Renal cortical epithelial cell (primary cell): ENCODE measurements at regions not wholly inside any gene's neighbourhood (a gene's known extent, or its start where the extent isn't known, plus 50 kb on each side); places are given as distances from the start of the nearest gene placed in this dataset.
"Not testable (repeated sequence)": the region's sequence is repeated elsewhere in the genome, so short reads cannot be mapped to it uniquely, and the experiment has no call there.

Source experiments
- DNase-seq: peaks from one replicate; pipeline ENCODE4 v3.0.0-alpha.2; 2011; ENCODE audit warnings: low read depth

GRCh38 chr13:38283346-38283745, 66.3 kb upstream of the UFM1 start:
- DNase-seq: no peak

GRCh38 chr13:38265132-38265497, 84.5 kb upstream of the UFM1 start:
- peak; percentile 40 for DNase-seq

GRCh38 chr13:38264363-38265131, 85.1 kb upstream of the UFM1 start:
- no peak for DNase-seq

- no peak for DNase-seq
Measured at GRCh38 chr13:38262211-38262610, 87.4 kb upstream of the UFM1 start.

GRCh38 chr13:38255600-38255999, 94.1 kb upstream of the UFM1 start:
- DNase-seq: no peak

GRCh38 chr13:38239874-38240273, 109.8 kb upstream of the UFM1 start:
- DNase-seq: no peak

GRCh38 chr13:38228322-38228721, 121.3 kb upstream of the UFM1 start:
- no peak for DNase-seq

- no peak for DNase-seq
Measured at GRCh38 chr13:38226496-38226895, 123.2 kb upstream of the UFM1 start.

GRCh38 chr13:38223089-38223488, 126.6 kb upstream of the UFM1 start:
- DNase-seq: peak; percentile 10

GRCh38 chr13:38221120-38221519, 128.5 kb upstream of the UFM1 start:
- not testable (repeated sequence) for DNase-seq

- no peak for DNase-seq
Measured at GRCh38 chr13:38216181-38216580, 133.5 kb upstream of the UFM1 start.

- no peak for DNase-seq
Measured at GRCh38 chr13:38213314-38213713, 136.3 kb upstream of the UFM1 start.

- DNase-seq: no peak
Measured at GRCh38 chr13:38210928-38211596, 138.6 kb upstream of the UFM1 start.

GRCh38 chr13:38204556-38204955, 145.1 kb upstream of the UFM1 start:
- no peak for DNase-seq

GRCh38 chr13:38202740-38203139, 146.9 kb upstream of the UFM1 start:
- peak; percentile 58 for DNase-seq

GRCh38 chr13:38191016-38191415, 158.6 kb upstream of the UFM1 start:
- no peak for DNase-seq

- no peak for DNase-seq
Measured at GRCh38 chr13:38180670-38181069, 169.0 kb upstream of the UFM1 start.

GRCh38 chr13:38180126-38180525, 169.5 kb upstream of the UFM1 start:
- no peak for DNase-seq

- DNase-seq: no peak
Measured at GRCh38 chr13:38176664-38177063, 173.0 kb upstream of the UFM1 start.

- no peak for DNase-seq
Measured at GRCh38 chr13:38173403-38173802, 176.2 kb upstream of the UFM1 start.

- DNase-seq: no peak
Measured at GRCh38 chr13:38167164-38167822, 182.4 kb upstream of the UFM1 start.

- peak; percentile 42 for DNase-seq
Measured at GRCh38 chr13:38166116-38166515, 183.5 kb upstream of the UFM1 start.

GRCh38 chr13:38160131-38160530, 189.5 kb upstream of the UFM1 start:
- no peak for DNase-seq
